ENCODE measurements at regions not wholly inside any gene's neighbourhood (a gene's known extent, or its start where the extent isn't known, plus 50 kb on each side); places are given as distances from the start of the nearest gene placed in this dataset.

DNA sequence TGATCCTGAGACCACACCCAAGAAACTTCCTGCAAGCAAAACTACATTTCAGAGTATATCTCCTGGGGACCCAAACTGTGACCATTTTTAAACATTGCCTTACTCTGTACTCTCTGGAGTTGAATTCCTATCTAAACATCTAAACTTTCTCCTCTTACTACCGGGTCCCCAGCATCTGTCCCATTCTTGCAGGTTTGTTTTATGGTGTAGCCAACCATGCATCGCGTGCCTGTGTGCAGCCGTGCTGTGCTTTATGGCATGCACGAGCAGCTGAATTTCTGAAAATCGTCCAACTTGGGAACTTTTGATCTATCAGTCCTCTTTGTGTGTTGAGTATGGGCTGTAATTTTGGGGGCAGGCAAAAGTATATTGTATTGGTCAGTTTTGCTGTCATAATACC is 423.8 kb upstream of the DPP6 start:
- no peak for TF ChIP-seq CTCF (IDR thresholded peaks at IDR 0.05; ENCODE audit: low read depth, low read length, missing input control)
- TF ChIP-seq REST (IDR thresholded peaks at IDR 0.05) = no peak
- no peak for TF ChIP-seq FOXA1 (IDR thresholded peaks at IDR 0.05)
- no peak for TF ChIP-seq TAF1 (conservative IDR thresholded peaks at IDR 0.05)
- TF ChIP-seq, protein P1, sequence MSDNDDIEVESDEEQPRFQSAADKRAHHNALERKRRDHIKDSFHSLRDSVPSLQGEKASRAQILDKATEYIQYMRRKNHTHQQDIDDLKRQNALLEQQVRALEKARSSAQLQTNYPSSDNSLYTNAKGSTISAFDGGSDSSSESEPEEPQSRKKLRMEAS (IDR thresholded peaks at IDR 0.05) = no peak
- TF ChIP-seq ZBTB33 (IDR thresholded peaks at IDR 0.05) = no peak
- no peak for TF ChIP-seq JUND (IDR thresholded peaks at IDR 0.05)
- TF ChIP-seq YY1 (IDR thresholded peaks at IDR 0.05) = no peak
- no peak for TF ChIP-seq RAD21 (IDR thresholded peaks at IDR 0.05)
- TF ChIP-seq HNF4A (conservative IDR thresholded peaks at IDR 0.05) = no peak
- TF ChIP-seq EGR1 (IDR thresholded peaks at IDR 0.05; ENCODE audit: low read depth in 2 of 2) = no peak
- TF ChIP-seq ATF3 (IDR thresholded peaks at IDR 0.05) = no peak
- no peak for TF ChIP-seq GABPA (IDR thresholded peaks at IDR 0.05 in 1 of 2, conservative IDR thresholded peaks at IDR 0.05 in 1 of 2)

Data from liver (tissue), 3 donors.